ENCODE measurements at regions not wholly inside any gene's neighbourhood (a gene's known extent, or its start where the extent isn't known, plus 50 kb on each side); places are given as distances from the start of the nearest gene placed in this dataset.
A peak's percentile ranks its signal among the peaks of the same experiment; 100 is the strongest.

GRCh38 chr12:83365317-83365716 is 678.6 kb downstream of the TMTC2 start:
- no TSS peak for BruUV-seq (replicated peaks)
- CTCF ChIA-PET, result no interaction called here

GRCh38 chr12:83361475-83361874 is 674.8 kb downstream of the TMTC2 start:
- TF ChIP-seq CTCF (IDR thresholded peaks at IDR 0.05; ENCODE audit: unreplicated experiment), result no peak
- CTCF ChIA-PET, result no interaction called here

More at GRCh38 chr12:83365317-83365716, 678.6 kb downstream of the TMTC2 start:
- Mint-ChIP-seq H3K9me3 (ENCODE audit: low read depth, unreplicated experiment) (no peaks in the 10 kb centered on the region), H3K27ac (ENCODE audit: unreplicated experiment) (peak overlapping the region; percentile 60), H3K4me1 (ENCODE audit: low read depth, unreplicated experiment) (peaks cover 12% of the 10 kb centered on the region), H3K27me3 (ENCODE audit: unreplicated experiment) (no peaks in the 10 kb centered on the region), H3K36me3 (ENCODE audit: insufficient read depth, unreplicated experiment) (no peaks in the 10 kb centered on the region), H3K4me3 (ENCODE audit: low read depth, unreplicated experiment) (peak overlapping the region; percentile 36)
- intact Hi-C loops (cut with micrococcal nuclease; ENCODE audit: unreplicated experiment), result loop anchor here (10.0 kb wide), 1 partner anchor 681 kb away; the partner anchor contains the start of gene TMTC2
- no peak for TF ChIP-seq CTCF (IDR thresholded peaks at IDR 0.05; ENCODE audit: unreplicated experiment)
- DNase-seq, result peak; percentile 4

GRCh38 chr12:83361071-83361470 is 674.4 kb downstream of the TMTC2 start:
- no peaks in the 10 kb centered on the region for H3K36me3 Mint-ChIP-seq (ENCODE audit: insufficient read depth, unreplicated experiment)
- intact Hi-C loops (cut with micrococcal nuclease; ENCODE audit: unreplicated experiment), result loop anchor here (10.0 kb wide), 1 partner anchor 676 kb away; the partner anchor contains the start of gene TMTC2
- H3K9me3 Mint-ChIP-seq (ENCODE audit: low read depth, unreplicated experiment), result no peaks in the 10 kb centered on the region
- no TSS peak for BruUV-seq (replicated peaks)
- CTCF ChIA-PET, result no interaction called here
- H3K4me1 Mint-ChIP-seq (ENCODE audit: low read depth, unreplicated experiment), result peaks cover 12% of the 10 kb centered on the region
- no peaks in the 10 kb centered on the region for H3K27me3 Mint-ChIP-seq (ENCODE audit: unreplicated experiment)
- DNase-seq, result no peak
- no peak overlapping the region for H3K4me3 Mint-ChIP-seq (ENCODE audit: low read depth, unreplicated experiment)
- no peak overlapping the region for H3K27ac Mint-ChIP-seq (ENCODE audit: unreplicated experiment)
- no peak for TF ChIP-seq CTCF (IDR thresholded peaks at IDR 0.05; ENCODE audit: unreplicated experiment)

More at GRCh38 chr12:83361475-83361874, 674.8 kb downstream of the TMTC2 start:
- Mint-ChIP-seq H3K4me1 (ENCODE audit: low read depth, unreplicated experiment) (peaks cover 12% of the 10 kb centered on the region), H3K36me3 (ENCODE audit: insufficient read depth, unreplicated experiment) (no peaks in the 10 kb centered on the region), H3K27ac (ENCODE audit: unreplicated experiment) (no peak overlapping the region), H3K27me3 (ENCODE audit: unreplicated experiment) (no peaks in the 10 kb centered on the region), H3K4me3 (ENCODE audit: low read depth, unreplicated experiment) (no peak overlapping the region), H3K9me3 (ENCODE audit: low read depth, unreplicated experiment) (no peaks in the 10 kb centered on the region)
- DNase-seq, result no peak
- intact Hi-C loops (cut with micrococcal nuclease; ENCODE audit: unreplicated experiment), result loop anchor here (10.0 kb wide), 1 partner anchor 677 kb away; the partner anchor contains the start of gene TMTC2
- no TSS peak for BruUV-seq (replicated peaks)

GRCh38 chr12:83349907-83350611 is 663.4 kb downstream of the TMTC2 start:
- CTCF ChIA-PET, result no interaction called here
- H3K9me3 Mint-ChIP-seq (ENCODE audit: low read depth, unreplicated experiment), result no peaks in the 10 kb centered on the region
- H3K27ac Mint-ChIP-seq (ENCODE audit: unreplicated experiment), result no peak overlapping the region
- H3K27me3 Mint-ChIP-seq (ENCODE audit: unreplicated experiment), result no peaks in the 10 kb centered on the region
- H3K4me1 Mint-ChIP-seq (ENCODE audit: low read depth, unreplicated experiment), result no peaks in the 10 kb centered on the region
- H3K4me3 Mint-ChIP-seq (ENCODE audit: low read depth, unreplicated experiment), result no peak overlapping the region
- intact Hi-C loops (cut with micrococcal nuclease; ENCODE audit: unreplicated experiment), result no loop called here
- no TSS peak for BruUV-seq (replicated peaks)
- TF ChIP-seq CTCF (IDR thresholded peaks at IDR 0.05; ENCODE audit: unreplicated experiment), result no peak
- no peak for DNase-seq
- no peaks in the 10 kb centered on the region for H3K36me3 Mint-ChIP-seq (ENCODE audit: insufficient read depth, unreplicated experiment)
